ENCODE measurements at regions not wholly inside any gene's neighbourhood (a gene's known extent, or its start where the extent isn't known, plus 50 kb on each side); places are given as distances from the start of the nearest gene placed in this dataset.

DNA sequence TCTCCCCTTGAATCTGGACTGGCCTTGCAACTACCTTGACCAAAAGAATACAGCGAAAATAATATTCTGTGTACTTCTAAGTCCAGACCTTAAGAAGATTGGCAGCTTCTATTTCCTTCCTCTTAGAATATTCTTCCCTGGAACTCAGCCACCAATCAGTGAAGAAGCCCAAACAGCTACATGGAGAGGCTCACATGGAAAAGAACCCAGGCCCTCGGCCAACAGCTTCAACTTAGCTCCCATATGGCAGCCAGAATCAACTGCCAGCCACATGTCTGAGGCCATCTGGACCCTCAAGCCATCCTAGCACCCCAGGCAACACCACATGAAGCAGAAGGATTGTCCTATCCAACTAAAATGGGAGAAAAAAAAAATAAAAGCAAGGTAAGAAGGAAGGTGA, 178.8 kb downstream of the IBTK start (continued):
- TF ChIP-seq, protein P1, sequence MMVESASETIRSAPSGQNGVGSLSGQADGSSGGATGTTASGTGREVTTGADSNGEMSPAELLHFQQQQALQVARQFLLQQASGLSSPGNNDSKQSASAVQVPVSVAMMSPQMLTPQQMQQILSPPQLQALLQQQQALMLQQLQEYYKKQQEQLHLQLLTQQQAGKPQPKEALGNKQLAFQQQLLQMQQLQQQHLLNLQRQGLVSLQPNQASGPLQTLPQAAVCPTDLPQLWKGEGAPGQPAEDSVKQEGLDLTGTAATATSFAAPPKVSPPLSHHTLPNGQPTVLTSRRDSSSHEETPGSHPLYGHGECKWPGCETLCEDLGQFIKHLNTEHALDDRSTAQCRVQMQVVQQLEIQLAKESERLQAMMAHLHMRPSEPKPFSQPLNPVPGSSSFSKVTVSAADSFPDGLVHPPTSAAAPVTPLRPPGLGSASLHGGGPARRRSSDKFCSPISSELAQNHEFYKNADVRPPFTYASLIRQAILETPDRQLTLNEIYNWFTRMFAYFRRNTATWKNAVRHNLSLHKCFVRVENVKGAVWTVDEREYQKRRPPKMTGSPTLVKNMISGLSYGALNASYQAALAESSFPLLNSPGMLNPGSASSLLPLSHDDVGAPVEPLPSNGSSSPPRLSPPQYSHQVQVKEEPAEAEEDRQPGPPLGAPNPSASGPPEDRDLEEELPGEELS (CRISPR knock-in tag; IDR thresholded peaks at IDR 0.05) = no peak
- TF ChIP-seq RORB (CRISPR knock-in tag; IDR thresholded peaks at IDR 0.05) (no peak), TCF7 (CRISPR knock-in tag; IDR thresholded peaks at IDR 0.05; ENCODE audit: low read depth) (no peak), ZNF317 (CRISPR knock-in tag; IDR thresholded peaks at IDR 0.05; ENCODE audit: borderline replicate concordance, low read depth) (no peak), NFE2L1 (CRISPR knock-in tag; IDR thresholded peaks at IDR 0.05) (no peak), NR3C1 (CRISPR knock-in tag; conservative IDR thresholded peaks at IDR 0.05; ENCODE audit: low read depth) (no peak), FOXK1 (CRISPR knock-in tag; IDR thresholded peaks at IDR 0.05) (no peak)
- TF ChIP-seq, protein P2, sequence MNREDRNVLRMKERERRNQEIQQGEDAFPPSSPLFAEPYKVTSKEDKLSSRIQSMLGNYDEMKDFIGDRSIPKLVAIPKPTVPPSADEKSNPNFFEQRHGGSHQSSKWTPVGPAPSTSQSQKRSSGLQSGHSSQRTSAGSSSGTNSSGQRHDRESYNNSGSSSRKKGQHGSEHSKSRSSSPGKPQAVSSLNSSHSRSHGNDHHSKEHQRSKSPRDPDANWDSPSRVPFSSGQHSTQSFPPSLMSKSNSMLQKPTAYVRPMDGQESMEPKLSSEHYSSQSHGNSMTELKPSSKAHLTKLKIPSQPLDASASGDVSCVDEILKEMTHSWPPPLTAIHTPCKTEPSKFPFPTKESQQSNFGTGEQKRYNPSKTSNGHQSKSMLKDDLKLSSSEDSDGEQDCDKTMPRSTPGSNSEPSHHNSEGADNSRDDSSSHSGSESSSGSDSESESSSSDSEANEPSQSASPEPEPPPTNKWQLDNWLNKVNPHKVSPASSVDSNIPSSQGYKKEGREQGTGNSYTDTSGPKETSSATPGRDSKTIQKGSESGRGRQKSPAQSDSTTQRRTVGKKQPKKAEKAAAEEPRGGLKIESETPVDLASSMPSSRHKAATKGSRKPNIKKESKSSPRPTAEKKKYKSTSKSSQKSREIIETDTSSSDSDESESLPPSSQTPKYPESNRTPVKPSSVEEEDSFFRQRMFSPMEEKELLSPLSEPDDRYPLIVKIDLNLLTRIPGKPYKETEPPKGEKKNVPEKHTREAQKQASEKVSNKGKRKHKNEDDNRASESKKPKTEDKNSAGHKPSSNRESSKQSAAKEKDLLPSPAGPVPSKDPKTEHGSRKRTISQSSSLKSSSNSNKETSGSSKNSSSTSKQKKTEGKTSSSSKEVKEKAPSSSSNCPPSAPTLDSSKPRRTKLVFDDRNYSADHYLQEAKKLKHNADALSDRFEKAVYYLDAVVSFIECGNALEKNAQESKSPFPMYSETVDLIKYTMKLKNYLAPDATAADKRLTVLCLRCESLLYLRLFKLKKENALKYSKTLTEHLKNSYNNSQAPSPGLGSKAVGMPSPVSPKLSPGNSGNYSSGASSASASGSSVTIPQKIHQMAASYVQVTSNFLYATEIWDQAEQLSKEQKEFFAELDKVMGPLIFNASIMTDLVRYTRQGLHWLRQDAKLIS (CRISPR knock-in tag; IDR thresholded peaks at IDR 0.05; ENCODE audit: borderline replicate concordance) = no peak
- TF ChIP-seq, protein P3, sequence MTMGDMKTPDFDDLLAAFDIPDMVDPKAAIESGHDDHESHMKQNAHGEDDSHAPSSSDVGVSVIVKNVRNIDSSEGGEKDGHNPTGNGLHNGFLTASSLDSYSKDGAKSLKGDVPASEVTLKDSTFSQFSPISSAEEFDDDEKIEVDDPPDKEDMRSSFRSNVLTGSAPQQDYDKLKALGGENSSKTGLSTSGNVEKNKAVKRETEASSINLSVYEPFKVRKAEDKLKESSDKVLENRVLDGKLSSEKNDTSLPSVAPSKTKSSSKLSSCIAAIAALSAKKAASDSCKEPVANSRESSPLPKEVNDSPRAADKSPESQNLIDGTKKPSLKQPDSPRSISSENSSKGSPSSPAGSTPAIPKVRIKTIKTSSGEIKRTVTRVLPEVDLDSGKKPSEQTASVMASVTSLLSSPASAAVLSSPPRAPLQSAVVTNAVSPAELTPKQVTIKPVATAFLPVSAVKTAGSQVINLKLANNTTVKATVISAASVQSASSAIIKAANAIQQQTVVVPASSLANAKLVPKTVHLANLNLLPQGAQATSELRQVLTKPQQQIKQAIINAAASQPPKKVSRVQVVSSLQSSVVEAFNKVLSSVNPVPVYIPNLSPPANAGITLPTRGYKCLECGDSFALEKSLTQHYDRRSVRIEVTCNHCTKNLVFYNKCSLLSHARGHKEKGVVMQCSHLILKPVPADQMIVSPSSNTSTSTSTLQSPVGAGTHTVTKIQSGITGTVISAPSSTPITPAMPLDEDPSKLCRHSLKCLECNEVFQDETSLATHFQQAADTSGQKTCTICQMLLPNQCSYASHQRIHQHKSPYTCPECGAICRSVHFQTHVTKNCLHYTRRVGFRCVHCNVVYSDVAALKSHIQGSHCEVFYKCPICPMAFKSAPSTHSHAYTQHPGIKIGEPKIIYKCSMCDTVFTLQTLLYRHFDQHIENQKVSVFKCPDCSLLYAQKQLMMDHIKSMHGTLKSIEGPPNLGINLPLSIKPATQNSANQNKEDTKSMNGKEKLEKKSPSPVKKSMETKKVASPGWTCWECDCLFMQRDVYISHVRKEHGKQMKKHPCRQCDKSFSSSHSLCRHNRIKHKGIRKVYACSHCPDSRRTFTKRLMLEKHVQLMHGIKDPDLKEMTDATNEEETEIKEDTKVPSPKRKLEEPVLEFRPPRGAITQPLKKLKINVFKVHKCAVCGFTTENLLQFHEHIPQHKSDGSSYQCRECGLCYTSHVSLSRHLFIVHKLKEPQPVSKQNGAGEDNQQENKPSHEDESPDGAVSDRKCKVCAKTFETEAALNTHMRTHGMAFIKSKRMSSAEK (CRISPR knock-in tag; IDR thresholded peaks at IDR 0.05; ENCODE audit: borderline replicate concordance) = no peak
- TF ChIP-seq, protein P4, sequence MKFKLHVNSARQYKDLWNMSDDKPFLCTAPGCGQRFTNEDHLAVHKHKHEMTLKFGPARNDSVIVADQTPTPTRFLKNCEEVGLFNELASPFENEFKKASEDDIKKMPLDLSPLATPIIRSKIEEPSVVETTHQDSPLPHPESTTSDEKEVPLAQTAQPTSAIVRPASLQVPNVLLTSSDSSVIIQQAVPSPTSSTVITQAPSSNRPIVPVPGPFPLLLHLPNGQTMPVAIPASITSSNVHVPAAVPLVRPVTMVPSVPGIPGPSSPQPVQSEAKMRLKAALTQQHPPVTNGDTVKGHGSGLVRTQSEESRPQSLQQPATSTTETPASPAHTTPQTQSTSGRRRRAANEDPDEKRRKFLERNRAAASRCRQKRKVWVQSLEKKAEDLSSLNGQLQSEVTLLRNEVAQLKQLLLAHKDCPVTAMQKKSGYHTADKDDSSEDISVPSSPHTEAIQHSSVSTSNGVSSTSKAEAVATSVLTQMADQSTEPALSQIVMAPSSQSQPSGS (CRISPR knock-in tag; IDR thresholded peaks at IDR 0.05; ENCODE audit: borderline replicate concordance, low read depth) = no peak
- TF ChIP-seq, protein P5, sequence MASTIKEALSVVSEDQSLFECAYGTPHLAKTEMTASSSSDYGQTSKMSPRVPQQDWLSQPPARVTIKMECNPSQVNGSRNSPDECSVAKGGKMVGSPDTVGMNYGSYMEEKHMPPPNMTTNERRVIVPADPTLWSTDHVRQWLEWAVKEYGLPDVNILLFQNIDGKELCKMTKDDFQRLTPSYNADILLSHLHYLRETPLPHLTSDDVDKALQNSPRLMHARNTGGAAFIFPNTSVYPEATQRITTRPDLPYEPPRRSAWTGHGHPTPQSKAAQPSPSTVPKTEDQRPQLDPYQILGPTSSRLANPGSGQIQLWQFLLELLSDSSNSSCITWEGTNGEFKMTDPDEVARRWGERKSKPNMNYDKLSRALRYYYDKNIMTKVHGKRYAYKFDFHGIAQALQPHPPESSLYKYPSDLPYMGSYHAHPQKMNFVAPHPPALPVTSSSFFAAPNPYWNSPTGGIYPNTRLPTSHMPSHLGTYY (CRISPR knock-in tag; IDR thresholded peaks at IDR 0.05) = no peak

DNA sequence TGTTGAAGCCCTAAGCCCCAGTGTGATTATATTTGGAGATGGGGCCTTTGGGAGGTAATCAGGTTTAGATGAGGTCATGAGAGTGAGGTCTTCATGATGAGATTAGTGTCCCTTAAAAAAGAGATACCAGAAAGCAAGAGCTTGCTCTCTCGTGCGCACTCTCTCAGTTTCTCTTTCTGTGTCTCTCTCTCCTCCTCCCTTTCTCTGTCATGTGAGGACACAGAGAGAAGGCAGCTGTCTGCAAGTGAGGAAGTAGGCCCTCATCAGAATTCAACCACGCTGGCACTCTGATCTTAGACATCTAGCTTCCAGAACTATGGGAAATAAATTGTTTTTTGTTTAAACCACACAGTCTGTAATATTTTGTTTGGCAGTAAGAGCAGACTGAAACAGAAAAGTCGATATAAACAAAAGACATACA, 180.5 kb downstream of the IBTK start:
- no peak for ATAC-seq
- H3K36me3 Mint-ChIP-seq = no peaks in the 10 kb centered on the region

More for the DNA sequence above, 180.5 kb downstream of the IBTK start:
- CTCF ChIA-PET = no interaction called here
- H3K4me3 Mint-ChIP-seq = no peak overlapping the region
- H3K27ac Mint-ChIP-seq = no peak overlapping the region
- POLR2A ChIA-PET = no interaction called here
- H3K27me3 Mint-ChIP-seq (ENCODE audit: low read depth) = no peaks in the 10 kb centered on the region
- no peaks in the 10 kb centered on the region for H3K4me1 Mint-ChIP-seq
- no peaks in the 10 kb centered on the region for H3K9me3 Mint-ChIP-seq
- no peak for DNase-seq (ENCODE audit: low spot score)
- TF ChIP-seq CBFB (CRISPR knock-in tag; IDR thresholded peaks at IDR 0.05; ENCODE audit: low read depth) (no peak), NR2C2 (CRISPR knock-in tag; IDR thresholded peaks at IDR 0.05) (no peak), HMGA2 (CRISPR knock-in tag; IDR thresholded peaks at IDR 0.05) (no peak), EMX1 (CRISPR knock-in tag; IDR thresholded peaks at IDR 0.05) (no peak), FOXK1 (CRISPR knock-in tag; IDR thresholded peaks at IDR 0.05) (no peak), ZNF416 (CRISPR knock-in tag; IDR thresholded peaks at IDR 0.05) (no peak), SOX15 (CRISPR knock-in tag; IDR thresholded peaks at IDR 0.05) (no peak)
- TF ChIP-seq, protein P6, sequence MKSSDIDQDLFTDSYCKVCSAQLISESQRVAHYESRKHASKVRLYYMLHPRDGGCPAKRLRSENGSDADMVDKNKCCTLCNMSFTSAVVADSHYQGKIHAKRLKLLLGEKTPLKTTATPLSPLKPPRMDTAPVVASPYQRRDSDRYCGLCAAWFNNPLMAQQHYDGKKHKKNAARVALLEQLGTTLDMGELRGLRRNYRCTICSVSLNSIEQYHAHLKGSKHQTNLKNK (CRISPR knock-in tag; IDR thresholded peaks at IDR 0.05) = no peak
- TF ChIP-seq, protein P7, sequence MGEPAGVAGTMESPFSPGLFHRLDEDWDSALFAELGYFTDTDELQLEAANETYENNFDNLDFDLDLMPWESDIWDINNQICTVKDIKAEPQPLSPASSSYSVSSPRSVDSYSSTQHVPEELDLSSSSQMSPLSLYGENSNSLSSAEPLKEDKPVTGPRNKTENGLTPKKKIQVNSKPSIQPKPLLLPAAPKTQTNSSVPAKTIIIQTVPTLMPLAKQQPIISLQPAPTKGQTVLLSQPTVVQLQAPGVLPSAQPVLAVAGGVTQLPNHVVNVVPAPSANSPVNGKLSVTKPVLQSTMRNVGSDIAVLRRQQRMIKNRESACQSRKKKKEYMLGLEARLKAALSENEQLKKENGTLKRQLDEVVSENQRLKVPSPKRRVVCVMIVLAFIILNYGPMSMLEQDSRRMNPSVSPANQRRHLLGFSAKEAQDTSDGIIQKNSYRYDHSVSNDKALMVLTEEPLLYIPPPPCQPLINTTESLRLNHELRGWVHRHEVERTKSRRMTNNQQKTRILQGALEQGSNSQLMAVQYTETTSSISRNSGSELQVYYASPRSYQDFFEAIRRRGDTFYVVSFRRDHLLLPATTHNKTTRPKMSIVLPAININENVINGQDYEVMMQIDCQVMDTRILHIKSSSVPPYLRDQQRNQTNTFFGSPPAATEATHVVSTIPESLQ (CRISPR knock-in tag; IDR thresholded peaks at IDR 0.05) = no peak
- TF ChIP-seq, protein P8, sequence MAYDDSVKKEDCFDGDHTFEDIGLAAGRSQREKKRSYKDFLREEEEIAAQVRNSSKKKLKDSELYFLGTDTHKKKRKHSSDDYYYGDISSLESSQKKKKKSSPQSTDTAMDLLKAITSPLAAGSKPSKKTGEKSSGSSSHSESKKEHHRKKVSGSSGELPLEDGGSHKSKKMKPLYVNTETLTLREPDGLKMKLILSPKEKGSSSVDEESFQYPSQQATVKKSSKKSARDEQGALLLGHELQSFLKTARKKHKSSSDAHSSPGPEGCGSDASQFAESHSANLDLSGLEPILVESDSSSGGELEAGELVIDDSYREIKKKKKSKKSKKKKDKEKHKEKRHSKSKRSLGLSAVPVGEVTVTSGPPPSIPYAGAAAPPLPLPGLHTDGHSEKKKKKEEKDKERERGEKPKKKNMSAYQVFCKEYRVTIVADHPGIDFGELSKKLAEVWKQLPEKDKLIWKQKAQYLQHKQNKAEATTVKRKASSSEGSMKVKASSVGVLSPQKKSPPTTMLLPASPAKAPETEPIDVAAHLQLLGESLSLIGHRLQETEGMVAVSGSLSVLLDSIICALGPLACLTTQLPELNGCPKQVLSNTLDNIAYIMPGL (CRISPR knock-in tag; IDR thresholded peaks at IDR 0.05) = no peak

Data from WTC11 (cell line).